ENCODE measurements at regions not wholly inside any gene's neighbourhood (a gene's known extent, or its start where the extent isn't known, plus 50 kb on each side); places are given as distances from the start of the nearest gene placed in this dataset.

GRCh38 chr20:50270569-50270968, 79.9 kb downstream of the CEBPB start:
- TF ChIP-seq, protein P1, sequence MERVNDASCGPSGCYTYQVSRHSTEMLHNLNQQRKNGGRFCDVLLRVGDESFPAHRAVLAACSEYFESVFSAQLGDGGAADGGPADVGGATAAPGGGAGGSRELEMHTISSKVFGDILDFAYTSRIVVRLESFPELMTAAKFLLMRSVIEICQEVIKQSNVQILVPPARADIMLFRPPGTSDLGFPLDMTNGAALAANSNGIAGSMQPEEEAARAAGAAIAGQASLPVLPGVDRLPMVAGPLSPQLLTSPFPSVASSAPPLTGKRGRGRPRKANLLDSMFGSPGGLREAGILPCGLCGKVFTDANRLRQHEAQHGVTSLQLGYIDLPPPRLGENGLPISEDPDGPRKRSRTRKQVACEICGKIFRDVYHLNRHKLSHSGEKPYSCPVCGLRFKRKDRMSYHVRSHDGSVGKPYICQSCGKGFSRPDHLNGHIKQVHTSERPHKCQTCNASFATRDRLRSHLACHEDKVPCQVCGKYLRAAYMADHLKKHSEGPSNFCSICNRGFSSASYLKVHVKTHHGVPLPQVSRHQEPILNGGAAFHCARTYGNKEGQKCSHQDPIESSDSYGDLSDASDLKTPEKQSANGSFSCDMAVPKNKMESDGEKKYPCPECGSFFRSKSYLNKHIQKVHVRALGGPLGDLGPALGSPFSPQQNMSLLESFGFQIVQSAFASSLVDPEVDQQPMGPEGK (CRISPR knock-in tag; IDR thresholded peaks at IDR 0.05; ENCODE audit: borderline replicate concordance) = no peak
- no peak for TF ChIP-seq CREB5 (CRISPR knock-in tag; IDR thresholded peaks at IDR 0.05; ENCODE audit: low read depth)
- TF ChIP-seq ESRRG (CRISPR knock-in tag; IDR thresholded peaks at IDR 0.05) = no peak
- TF ChIP-seq SNAI2 (CRISPR knock-in tag; IDR thresholded peaks at IDR 0.05) = no peak
- TF ChIP-seq ZNF70 (CRISPR knock-in tag; IDR thresholded peaks at IDR 0.05) = no peak
- TF ChIP-seq BACH2 (CRISPR knock-in tag; IDR thresholded peaks at IDR 0.05; ENCODE audit: borderline replicate concordance) = no peak
- no peak for TF ChIP-seq ZFP30 (CRISPR knock-in tag; IDR thresholded peaks at IDR 0.05)
- no peak for TF ChIP-seq ZC3H10 (CRISPR knock-in tag; IDR thresholded peaks at IDR 0.05)
- TF ChIP-seq, protein P2, sequence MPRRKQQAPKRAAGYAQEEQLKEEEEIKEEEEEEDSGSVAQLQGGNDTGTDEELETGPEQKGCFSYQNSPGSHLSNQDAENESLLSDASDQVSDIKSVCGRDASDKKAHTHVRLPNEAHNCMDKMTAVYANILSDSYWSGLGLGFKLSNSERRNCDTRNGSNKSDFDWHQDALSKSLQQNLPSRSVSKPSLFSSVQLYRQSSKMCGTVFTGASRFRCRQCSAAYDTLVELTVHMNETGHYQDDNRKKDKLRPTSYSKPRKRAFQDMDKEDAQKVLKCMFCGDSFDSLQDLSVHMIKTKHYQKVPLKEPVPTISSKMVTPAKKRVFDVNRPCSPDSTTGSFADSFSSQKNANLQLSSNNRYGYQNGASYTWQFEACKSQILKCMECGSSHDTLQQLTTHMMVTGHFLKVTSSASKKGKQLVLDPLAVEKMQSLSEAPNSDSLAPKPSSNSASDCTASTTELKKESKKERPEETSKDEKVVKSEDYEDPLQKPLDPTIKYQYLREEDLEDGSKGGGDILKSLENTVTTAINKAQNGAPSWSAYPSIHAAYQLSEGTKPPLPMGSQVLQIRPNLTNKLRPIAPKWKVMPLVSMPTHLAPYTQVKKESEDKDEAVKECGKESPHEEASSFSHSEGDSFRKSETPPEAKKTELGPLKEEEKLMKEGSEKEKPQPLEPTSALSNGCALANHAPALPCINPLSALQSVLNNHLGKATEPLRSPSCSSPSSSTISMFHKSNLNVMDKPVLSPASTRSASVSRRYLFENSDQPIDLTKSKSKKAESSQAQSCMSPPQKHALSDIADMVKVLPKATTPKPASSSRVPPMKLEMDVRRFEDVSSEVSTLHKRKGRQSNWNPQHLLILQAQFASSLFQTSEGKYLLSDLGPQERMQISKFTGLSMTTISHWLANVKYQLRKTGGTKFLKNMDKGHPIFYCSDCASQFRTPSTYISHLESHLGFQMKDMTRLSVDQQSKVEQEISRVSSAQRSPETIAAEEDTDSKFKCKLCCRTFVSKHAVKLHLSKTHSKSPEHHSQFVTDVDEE (CRISPR knock-in tag; IDR thresholded peaks at IDR 0.05) = no peak
- TF ChIP-seq PPARA (CRISPR knock-in tag; IDR thresholded peaks at IDR 0.05; ENCODE audit: borderline replicate concordance) = no peak
- no peak for TF ChIP-seq CSDC2 (CRISPR knock-in tag; IDR thresholded peaks at IDR 0.05)
- TF ChIP-seq ZFP3 (CRISPR knock-in tag; IDR thresholded peaks at IDR 0.05) = no peak
- TF ChIP-seq TOX (CRISPR knock-in tag; IDR thresholded peaks at IDR 0.05; ENCODE audit: borderline replicate concordance) = no peak
- TF ChIP-seq ARNTL (CRISPR knock-in tag; IDR thresholded peaks at IDR 0.05; ENCODE audit: borderline replicate concordance, low read depth) = no peak

Data from SK-N-SH treated with all-trans-retinoic acid at 6 μM for 48 hours (cell line).